Forelimb muscle (tissue), 1 donor: ENCODE measurements at regions not wholly inside any gene's neighbourhood (a gene's known extent, or its start where the extent isn't known, plus 50 kb on each side); places are given as distances from the start of the nearest gene placed in this dataset.

ENCODE experiments used
- DNase-seq: peaks from one replicate; pipeline ENCODE4 v3.0.0-alpha.2; 2013; ENCODE audit warnings: low read depth

GRCh38 chr10:31143331-31143935 is 111.8 kb upstream of the ZNF438 start:
- no peak for DNase-seq

- DNase-seq: no peak
Observed at GRCh38 chr10:31145986-31146385, 114.3 kb upstream of the ZNF438 start.

- no peak for DNase-seq
Observed at GRCh38 chr10:31146491-31147209, 115.0 kb upstream of the ZNF438 start.

- no peak for DNase-seq
Observed at GRCh38 chr10:31147210-31147608, 115.5 kb upstream of the ZNF438 start.

- no peak for DNase-seq
Observed at GRCh38 chr10:31148951-31149350, 117.3 kb upstream of the ZNF438 start.

- DNase-seq: no peak
Observed at GRCh38 chr10:31149835-31150512, 118.3 kb upstream of the ZNF438 start.

- no peak for DNase-seq
Observed at GRCh38 chr10:31151301-31151700, 119.6 kb upstream of the ZNF438 start.

GRCh38 chr10:31152421-31153135 is 120.9 kb upstream of the ZNF438 start:
- no peak for DNase-seq

GRCh38 chr10:31153161-31153560 is 121.5 kb upstream of the ZNF438 start:
- no peak for DNase-seq

- no peak for DNase-seq
Observed at GRCh38 chr10:31153692-31154091, 122.0 kb upstream of the ZNF438 start.

GRCh38 chr10:31154996-31155395 is 123.3 kb upstream of the ZNF438 start:
- no peak for DNase-seq

- no peak for DNase-seq
Observed at GRCh38 chr10:31157123-31158010, 125.7 kb upstream of the ZNF438 start.

- DNase-seq: no peak
Observed at GRCh38 chr10:31158011-31158658, 126.5 kb upstream of the ZNF438 start.

- DNase-seq: no peak
Observed at GRCh38 chr10:31166606-31167005, 134.9 kb upstream of the ZNF438 start.

GRCh38 chr10:31170636-31171035 is 139.0 kb upstream of the ZNF438 start:
- DNase-seq: no peak

GRCh38 chr10:31171402-31172083 is 139.9 kb upstream of the ZNF438 start:
- no peak for DNase-seq

- DNase-seq: no peak
Observed at GRCh38 chr10:31172925-31173324, 141.3 kb upstream of the ZNF438 start.

GRCh38 chr10:31173752-31174151 is 142.1 kb upstream of the ZNF438 start:
- DNase-seq: no peak

- DNase-seq: no peak
Observed at GRCh38 chr10:31179091-31179680, 139.8 kb upstream of the ZEB1 start.
